OCI-LY3 (cell line): ENCODE measurements at regions not wholly inside any gene's neighbourhood (a gene's known extent, or its start where the extent isn't known, plus 50 kb on each side); places are given as distances from the start of the nearest gene placed in this dataset.

Experiments
- H2AFZ ChIP-seq: fragments of 200-600, 300-600 bp; shearing (Covaris generic); 2 replicates; pipeline ENCODE4 v1.6.0; 2014; ENCODE audit warnings: antibody characterized with exemption, low read depth, low read length
- H3K27ac ChIP-seq: fragments of 200-600, 300-600 bp; sonication (generic); 2 replicates; pipeline ENCODE4 v1.5.1; 2014; ENCODE audit warnings: mild to moderate bottlenecking, low read length, moderate library complexity, mixed read lengths
- H3K27me3 ChIP-seq: fragments of 200-600, 300-600 bp; sonication (generic); 2 replicates; pipeline ENCODE4 v1.6.1; 2014; ENCODE audit warnings: low read depth, low read length, mixed read lengths
- H3K36me3 ChIP-seq: fragments of 200-600, 300-600 bp; sonication (generic); replicated peaks from 2 replicates; pipeline ENCODE3; 2014; ENCODE audit warnings: low read depth, low read length, mixed read lengths
- H3K4me1 ChIP-seq: fragments of 300-600, 200-600 bp; sonication (generic); 2 replicates; pipeline ENCODE4 v1.6.1; 2014; ENCODE audit warnings: low read length, mixed read lengths
- H3K4me2 ChIP-seq: fragments of 200-600, 300-600 bp; sonication (generic); 2 replicates; pipeline ENCODE4 v1.6.1; 2014; ENCODE audit warnings: low read length, mixed read lengths
- H3K4me3 ChIP-seq: fragments of 300-600, 200-600 bp; sonication (generic); 2 replicates; pipeline ENCODE4 v1.5.1; 2014; ENCODE audit warnings: antibody characterized with exemption, mild to moderate bottlenecking, low read length, moderate library complexity
- H3K79me2 ChIP-seq: fragments of 300-600, 200-600 bp; shearing (Covaris generic); 2 replicates; pipeline ENCODE4 v1.6.1; 2014; ENCODE audit warnings: mild to moderate bottlenecking, low read length, mixed read lengths
- H3K9ac ChIP-seq: fragments of 300-600, 200-600 bp; shearing (Covaris generic); 2 replicates; pipeline ENCODE4 v1.6.0; 2014; ENCODE audit warnings: mild to moderate bottlenecking, low read length, moderate library complexity
- H3K9me3 ChIP-seq: fragments of 200-600, 300-600 bp; shearing (Covaris generic); 2 replicates; pipeline ENCODE4 v1.6.1; 2014; ENCODE audit warnings: low read length, mixed read lengths; ENCODE audit not compliant: insufficient read depth
- H4K20me1 ChIP-seq: fragments of 200-600, 300-600 bp; sonication (generic); 2 replicates; pipeline ENCODE4 v1.6.1; 2016; ENCODE audit warnings: low read length, mixed read lengths; ENCODE audit not compliant: insufficient read depth
- CTCF ChIP-seq: fragments of 200-600, 300-600 bp; sonication (generic); IDR thresholded peaks from 2 replicates; pipeline ENCODE4 v1.5.1; 2014; ENCODE audit warnings: antibody characterized with exemption, low read length, low read depth
- EZH2phosphoT487 ChIP-seq: fragments of 200-600 bp; shearing (Covaris generic); IDR thresholded peaks from 2 replicates; pipeline ENCODE4 v1.6.1; 2018; ENCODE audit warnings: antibody characterized with exemption, mixed run types, low read depth

GRCh38 chr6:74993136-74993535, 212.7 kb downstream of the COL12A1 start:
- Histone ChIP-seq H4K20me1 (no peaks in the 10 kb centered on the region), H3K4me3 (no peak overlapping the region), H3K36me3 (no peaks in the 10 kb centered on the region), H3K9ac (no peak overlapping the region), H2AFZ (no peak overlapping the region), H3K79me2 (no peaks in the 10 kb centered on the region), H3K4me1 (no peaks in the 10 kb centered on the region), H3K9me3 (no peaks in the 10 kb centered on the region), H3K27ac (no peak overlapping the region), H3K27me3 (no peaks in the 10 kb centered on the region), H3K4me2 (no peak overlapping the region)
- no peak for TF ChIP-seq CTCF
- TF ChIP-seq EZH2phosphoT487, result no peak

- no peaks in the 10 kb centered on the region for H4K20me1 ChIP-seq
- no peaks in the 10 kb centered on the region for H3K79me2 ChIP-seq
- H3K4me3 ChIP-seq, result no peak overlapping the region
- no peak overlapping the region for H3K4me2 ChIP-seq
- no peaks in the 10 kb centered on the region for H3K36me3 ChIP-seq
- TF ChIP-seq CTCF (peak; percentile 36), EZH2phosphoT487 (no peak)
- H3K9ac ChIP-seq, result no peak overlapping the region
- H3K27ac ChIP-seq, result no peak overlapping the region
- no peaks in the 10 kb centered on the region for H3K27me3 ChIP-seq
- H3K9me3 ChIP-seq, result no peaks in the 10 kb centered on the region
- H2AFZ ChIP-seq, result 0 out of 2 replicates have a peak overlapping the region, but pooled peaks have one; percentile 49
- no peaks in the 10 kb centered on the region for H3K4me1 ChIP-seq
Observed at GRCh38 chr6:74991573-74992332, 214.1 kb downstream of the COL12A1 start.

- Histone ChIP-seq H3K4me2 (no peak overlapping the region), H3K9me3 (no peaks in the 10 kb centered on the region), H3K4me1 (no peaks in the 10 kb centered on the region), H3K27me3 (no peaks in the 10 kb centered on the region), H3K36me3 (no peaks in the 10 kb centered on the region), H3K79me2 (no peaks in the 10 kb centered on the region), H3K27ac (no peak overlapping the region), H2AFZ (no peak overlapping the region), H4K20me1 (no peaks in the 10 kb centered on the region), H3K4me3 (no peak overlapping the region), H3K9ac (no peak overlapping the region)
- no peak for TF ChIP-seq CTCF
- no peak for TF ChIP-seq EZH2phosphoT487
Observed at GRCh38 chr6:74979065-74979766, 226.6 kb downstream of the COL12A1 start.

GRCh38 chr6:74976701-74977100, 229.2 kb downstream of the COL12A1 start:
- no peaks in the 10 kb centered on the region for H4K20me1 ChIP-seq
- no peaks in the 10 kb centered on the region for H3K9me3 ChIP-seq
- H3K9ac ChIP-seq, result no peak overlapping the region
- no peak overlapping the region for H3K27ac ChIP-seq
- H3K4me1 ChIP-seq, result no peaks in the 10 kb centered on the region
- H3K4me3 ChIP-seq, result no peak overlapping the region
- no peak overlapping the region for H3K4me2 ChIP-seq
- H3K27me3 ChIP-seq, result no peaks in the 10 kb centered on the region
- no peaks in the 10 kb centered on the region for H3K79me2 ChIP-seq
- TF ChIP-seq EZH2phosphoT487 (no peak), CTCF (no peak)
- H2AFZ ChIP-seq, result no peak overlapping the region
- H3K36me3 ChIP-seq, result no peaks in the 10 kb centered on the region
